WTC11 (cell line): ENCODE measurements at regions not wholly inside any gene's neighbourhood (a gene's known extent, or its start where the extent isn't known, plus 50 kb on each side); places are given as distances from the start of the nearest gene placed in this dataset.
A peak's percentile ranks its signal among the peaks of the same experiment; 100 is the strongest.

Experiments used
- ATAC-seq: fragments of 200-7000 bp; cut with Tn5 transposase; 2 replicates; pipeline ENCODE4 v1.10.0; 2021; ENCODE audit warnings: mild to moderate bottlenecking, moderate library complexity
- CTCF ChIA-PET: fragments of 300-600 bp; sonication (Branson Sonifier 250); formaldehyde crosslinking; loops from one replicate; lab custom pipeline; 2021; ENCODE audit warnings: antibody characterized with exemption; lab: Charles Lee
- POLR2A ChIA-PET: fragments of 350-600 bp; sonication (Branson Sonifier 250); formaldehyde crosslinking; loops from one replicate; lab custom pipeline; 2021; ENCODE audit warnings: antibody characterized with exemption; lab: Charles Lee
- DNase-seq: peaks from one replicate; pipeline ENCODE4 v3.0.0; 2021; ENCODE audit warnings: low spot score
- H3K27ac Mint-ChIP-seq: 2 replicates; pipeline ENCODE4 v1.8.0; 2021; ENCODE audit warnings: mixed read lengths
- H3K27me3 Mint-ChIP-seq: 2 replicates; pipeline ENCODE4 v1.8.0; 2021; ENCODE audit warnings: low read depth, mild to moderate bottlenecking, moderate library complexity, mixed read lengths
- H3K36me3 Mint-ChIP-seq: 2 replicates; pipeline ENCODE4 v1.8.0; 2021; ENCODE audit warnings: mixed read lengths
- H3K4me1 Mint-ChIP-seq: 2 replicates; pipeline ENCODE4 v1.8.0; 2022; ENCODE audit warnings: mixed read lengths
- H3K4me3 Mint-ChIP-seq: 2 replicates; pipeline ENCODE4 v1.8.0; 2021; ENCODE audit warnings: mild to moderate bottlenecking, moderate library complexity, mixed read lengths
- H3K9me3 Mint-ChIP-seq: 2 replicates; pipeline ENCODE4 v1.8.0; 2021; ENCODE audit warnings: mixed read lengths
- CREB1 ChIP-seq: sonication (generic); formaldehyde crosslinking; IDR thresholded peaks from 2 replicates; pipeline ENCODE4 v1.8.0; 2023; ENCODE audit warnings: mild to moderate bottlenecking, missing genetic modification reagents
- ELF4 ChIP-seq: sonication (generic); formaldehyde crosslinking; IDR thresholded peaks from 2 replicates; pipeline ENCODE4 v1.8.1; 2022; ENCODE audit warnings: low read depth, mild to moderate bottlenecking, moderate library complexity, missing genetic modification reagents
- ESRRA ChIP-seq: sonication (generic); formaldehyde crosslinking; IDR thresholded peaks from 2 replicates; pipeline ENCODE4 v1.8.1; 2022; ENCODE audit warnings: mild to moderate bottlenecking, missing genetic modification reagents, borderline replicate concordance
- GRHL2 ChIP-seq: fragments of 250-450 bp; sonication (Bioruptor Pico); IDR thresholded peaks from 2 replicates; pipeline ENCODE4 v1.8.0; 2022; ENCODE audit warnings: mild to moderate bottlenecking, moderate library complexity; ENCODE audit not compliant: insufficient replicate concordance, severe bottlenecking
- GTF2I ChIP-seq: fragments of 250-450 bp; sonication (Bioruptor Pico); conservative IDR thresholded peaks from 2 replicates; pipeline ENCODE4 v1.4.0; 2021; ENCODE audit warnings: mild to moderate bottlenecking
- JUN ChIP-seq: sonication (generic); formaldehyde crosslinking; IDR thresholded peaks from 2 replicates; pipeline ENCODE4 v1.8.0; 2023; ENCODE audit warnings: mild to moderate bottlenecking, missing genetic modification reagents
- KAT7 ChIP-seq: sonication (generic); formaldehyde crosslinking; IDR thresholded peaks from 2 replicates; pipeline ENCODE4 v1.8.1; 2023; ENCODE audit warnings: missing genetic modification reagents, mild to moderate bottlenecking, borderline replicate concordance
- NFE2L1 ChIP-seq: sonication (generic); formaldehyde crosslinking; IDR thresholded peaks from 2 replicates; pipeline ENCODE4 v1.8.1; 2023; ENCODE audit warnings: missing genetic modification reagents
- RELA ChIP-seq: sonication (generic); formaldehyde crosslinking; IDR thresholded peaks from 2 replicates; pipeline ENCODE4 v1.8.1; 2022; ENCODE audit warnings: missing genetic modification reagents, mild to moderate bottlenecking, borderline replicate concordance
- ZNF219 ChIP-seq: sonication (generic); formaldehyde crosslinking; IDR thresholded peaks from 2 replicates; pipeline ENCODE4 v1.8.0; 2023; ENCODE audit warnings: missing genetic modification reagents, mild to moderate bottlenecking, borderline replicate concordance
- ZSCAN18 ChIP-seq: fragments of 250-450 bp; sonication (Bioruptor Pico); IDR thresholded peaks from 2 replicates; pipeline ENCODE4 v2.1.2; 2022; ENCODE audit warnings: mild to moderate bottlenecking, moderate library complexity
- TF ChIP-seq, protein P1 (sequence below): fragments of 200-600 bp; IDR thresholded peaks from 2 replicates; pipeline ENCODE4 v1.8.0; 2022; ENCODE audit warnings: antibody characterized with exemption
- TF ChIP-seq, protein P2 (sequence below): sonication (generic); formaldehyde crosslinking; IDR thresholded peaks from 2 replicates; pipeline ENCODE4 v1.8.1; 2023; ENCODE audit warnings: mild to moderate bottlenecking, missing genetic modification reagents, borderline replicate concordance
- TF ChIP-seq, protein P3 (sequence below): sonication (generic); formaldehyde crosslinking; IDR thresholded peaks from 2 replicates; pipeline ENCODE4 v1.8.1; 2022; ENCODE audit warnings: mild to moderate bottlenecking, missing genetic modification reagents, moderate library complexity, borderline replicate concordance

GRCh38 chr3:18988614-18989229 is 159.6 kb upstream of the KCNH8 start:
- ATAC-seq (peak; percentile 51), DNase-seq (no peak)
- Mint-ChIP-seq H3K36me3 (peaks cover 4% of the 10 kb centered on the region), H3K9me3 (peaks cover 3% of the 10 kb centered on the region; the same call in 1 of the 2 replicates), H3K27me3 (no peaks in the 10 kb centered on the region), H3K4me3 (no peak overlapping the region), H3K4me1 (peaks cover 75% of the 10 kb centered on the region), H3K27ac (no peak overlapping the region; the same call in 1 of the 2 replicates)
- TF ChIP-seq ELF4 (no peak), ZSCAN18 (CRISPR knock-in tag) (no peak)
- TF ChIP-seq, protein P1, sequence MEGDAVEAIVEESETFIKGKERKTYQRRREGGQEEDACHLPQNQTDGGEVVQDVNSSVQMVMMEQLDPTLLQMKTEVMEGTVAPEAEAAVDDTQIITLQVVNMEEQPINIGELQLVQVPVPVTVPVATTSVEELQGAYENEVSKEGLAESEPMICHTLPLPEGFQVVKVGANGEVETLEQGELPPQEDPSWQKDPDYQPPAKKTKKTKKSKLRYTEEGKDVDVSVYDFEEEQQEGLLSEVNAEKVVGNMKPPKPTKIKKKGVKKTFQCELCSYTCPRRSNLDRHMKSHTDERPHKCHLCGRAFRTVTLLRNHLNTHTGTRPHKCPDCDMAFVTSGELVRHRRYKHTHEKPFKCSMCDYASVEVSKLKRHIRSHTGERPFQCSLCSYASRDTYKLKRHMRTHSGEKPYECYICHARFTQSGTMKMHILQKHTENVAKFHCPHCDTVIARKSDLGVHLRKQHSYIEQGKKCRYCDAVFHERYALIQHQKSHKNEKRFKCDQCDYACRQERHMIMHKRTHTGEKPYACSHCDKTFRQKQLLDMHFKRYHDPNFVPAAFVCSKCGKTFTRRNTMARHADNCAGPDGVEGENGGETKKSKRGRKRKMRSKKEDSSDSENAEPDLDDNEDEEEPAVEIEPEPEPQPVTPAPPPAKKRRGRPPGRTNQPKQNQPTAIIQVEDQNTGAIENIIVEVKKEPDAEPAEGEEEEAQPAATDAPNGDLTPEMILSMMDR: peak; percentile 38
- POLR2A ChIA-PET: no interaction called here
- CTCF ChIA-PET: interaction anchor here (0.6 to 3.1 kb wide), 13 partner anchors 37 to 593 kb away, joined by 3 to 31 read pairs (median 3); no protein-coding TSS in a partner anchor

GRCh38 chr3:18987862-18988447 is 160.4 kb upstream of the KCNH8 start:
- Mint-ChIP-seq H3K27me3 (no peaks in the 10 kb centered on the region), H3K4me1 (peaks cover 70% of the 10 kb centered on the region), H3K9me3 (no peaks in the 10 kb centered on the region), H3K27ac (no peak overlapping the region; the same call in 1 of the 2 replicates), H3K4me3 (no peak overlapping the region), H3K36me3 (no peaks in the 10 kb centered on the region)
- TF ChIP-seq CREB1 (CRISPR knock-in tag): no peak
- TF ChIP-seq, protein P2, sequence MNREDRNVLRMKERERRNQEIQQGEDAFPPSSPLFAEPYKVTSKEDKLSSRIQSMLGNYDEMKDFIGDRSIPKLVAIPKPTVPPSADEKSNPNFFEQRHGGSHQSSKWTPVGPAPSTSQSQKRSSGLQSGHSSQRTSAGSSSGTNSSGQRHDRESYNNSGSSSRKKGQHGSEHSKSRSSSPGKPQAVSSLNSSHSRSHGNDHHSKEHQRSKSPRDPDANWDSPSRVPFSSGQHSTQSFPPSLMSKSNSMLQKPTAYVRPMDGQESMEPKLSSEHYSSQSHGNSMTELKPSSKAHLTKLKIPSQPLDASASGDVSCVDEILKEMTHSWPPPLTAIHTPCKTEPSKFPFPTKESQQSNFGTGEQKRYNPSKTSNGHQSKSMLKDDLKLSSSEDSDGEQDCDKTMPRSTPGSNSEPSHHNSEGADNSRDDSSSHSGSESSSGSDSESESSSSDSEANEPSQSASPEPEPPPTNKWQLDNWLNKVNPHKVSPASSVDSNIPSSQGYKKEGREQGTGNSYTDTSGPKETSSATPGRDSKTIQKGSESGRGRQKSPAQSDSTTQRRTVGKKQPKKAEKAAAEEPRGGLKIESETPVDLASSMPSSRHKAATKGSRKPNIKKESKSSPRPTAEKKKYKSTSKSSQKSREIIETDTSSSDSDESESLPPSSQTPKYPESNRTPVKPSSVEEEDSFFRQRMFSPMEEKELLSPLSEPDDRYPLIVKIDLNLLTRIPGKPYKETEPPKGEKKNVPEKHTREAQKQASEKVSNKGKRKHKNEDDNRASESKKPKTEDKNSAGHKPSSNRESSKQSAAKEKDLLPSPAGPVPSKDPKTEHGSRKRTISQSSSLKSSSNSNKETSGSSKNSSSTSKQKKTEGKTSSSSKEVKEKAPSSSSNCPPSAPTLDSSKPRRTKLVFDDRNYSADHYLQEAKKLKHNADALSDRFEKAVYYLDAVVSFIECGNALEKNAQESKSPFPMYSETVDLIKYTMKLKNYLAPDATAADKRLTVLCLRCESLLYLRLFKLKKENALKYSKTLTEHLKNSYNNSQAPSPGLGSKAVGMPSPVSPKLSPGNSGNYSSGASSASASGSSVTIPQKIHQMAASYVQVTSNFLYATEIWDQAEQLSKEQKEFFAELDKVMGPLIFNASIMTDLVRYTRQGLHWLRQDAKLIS: no peak
- TF ChIP-seq NFE2L1 (CRISPR knock-in tag): no peak
- no peak for TF ChIP-seq ZNF219 (CRISPR knock-in tag)
- TF ChIP-seq, protein P3, sequence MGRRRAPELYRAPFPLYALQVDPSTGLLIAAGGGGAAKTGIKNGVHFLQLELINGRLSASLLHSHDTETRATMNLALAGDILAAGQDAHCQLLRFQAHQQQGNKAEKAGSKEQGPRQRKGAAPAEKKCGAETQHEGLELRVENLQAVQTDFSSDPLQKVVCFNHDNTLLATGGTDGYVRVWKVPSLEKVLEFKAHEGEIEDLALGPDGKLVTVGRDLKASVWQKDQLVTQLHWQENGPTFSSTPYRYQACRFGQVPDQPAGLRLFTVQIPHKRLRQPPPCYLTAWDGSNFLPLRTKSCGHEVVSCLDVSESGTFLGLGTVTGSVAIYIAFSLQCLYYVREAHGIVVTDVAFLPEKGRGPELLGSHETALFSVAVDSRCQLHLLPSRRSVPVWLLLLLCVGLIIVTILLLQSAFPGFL: no peak
- TF ChIP-seq JUN (CRISPR knock-in tag): no peak
- TF ChIP-seq GRHL2 (CRISPR knock-in tag): no peak
- no peak for TF ChIP-seq ESRRA (CRISPR knock-in tag)
- no peak for TF ChIP-seq RELA (CRISPR knock-in tag)
- no peak for TF ChIP-seq KAT7
- ChIA-PET CTCF (interaction anchor here (0.6 to 3.1 kb wide), 13 partner anchors 36 to 592 kb away, joined by 3 to 31 read pairs (median 3); no protein-coding TSS in a partner anchor), POLR2A (no interaction called here)
- DNase-seq (no peak), ATAC-seq (no peak)

- ChIA-PET POLR2A (no interaction called here), CTCF (no interaction called here)
- H3K9me3 Mint-ChIP-seq: peaks cover 3% of the 10 kb centered on the region
- DNase-seq (no peak), ATAC-seq (no peak)
- H3K36me3 Mint-ChIP-seq: peaks cover 4% of the 10 kb centered on the region; the same call in 1 of the 2 replicates
- H3K4me3 Mint-ChIP-seq: no peak overlapping the region
- no peaks in the 10 kb centered on the region for H3K27me3 Mint-ChIP-seq
- no peak for TF ChIP-seq GTF2I (CRISPR knock-in tag)
- TF ChIP-seq, protein P2: no peak
- peaks cover 64% of the 10 kb centered on the region for H3K4me1 Mint-ChIP-seq
- H3K27ac Mint-ChIP-seq: no peak overlapping the region
Observed at GRCh38 chr3:18987070-18987469, 161.2 kb upstream of the KCNH8 start.
